ENCODE measurements at regions not wholly inside any gene's neighbourhood (a gene's known extent, or its start where the extent isn't known, plus 50 kb on each side); places are given as distances from the start of the nearest gene placed in this dataset.
"Not testable (repeated sequence)": the region's sequence is repeated elsewhere in the genome, so short reads cannot be mapped to it uniquely, and the experiment has no call there.

- DNase-seq (ENCODE audit: low spot score), result no peak
Observed at GRCh38 chr1:189656628-189657530, 820.8 kb downstream of the BRINP3 start.

DNA sequence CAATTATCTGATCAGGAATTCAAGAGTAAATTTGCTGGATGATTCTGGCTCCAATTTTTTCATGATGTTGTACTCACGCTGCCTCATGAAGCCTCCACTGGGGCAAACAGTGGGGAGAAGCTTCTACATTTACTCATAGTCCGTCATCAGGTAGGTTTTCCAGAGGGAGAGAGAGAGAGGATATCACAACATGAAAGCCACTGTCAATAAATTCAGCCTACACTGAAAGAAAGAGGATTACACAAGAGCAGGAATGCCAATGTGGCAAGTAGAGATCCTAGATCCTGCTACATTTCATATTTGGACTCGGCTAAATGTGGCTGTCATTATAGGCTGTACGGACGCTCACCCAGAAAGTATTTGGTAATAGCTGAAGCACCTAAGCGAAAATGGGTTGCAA lies 819.9 kb downstream of the BRINP3 start:
- DNase-seq (ENCODE audit: low spot score), result no peak

- no peak for DNase-seq (ENCODE audit: low spot score)
Observed at GRCh38 chr1:189658381-189658780, 819.3 kb downstream of the BRINP3 start.

GRCh38 chr1:189659731-189660130 lies 817.9 kb downstream of the BRINP3 start:
- DNase-seq (ENCODE audit: low spot score), result no peak

GRCh38 chr1:189662190-189662589 lies 815.5 kb downstream of the BRINP3 start:
- DNase-seq (ENCODE audit: low spot score), result no peak

DNA sequence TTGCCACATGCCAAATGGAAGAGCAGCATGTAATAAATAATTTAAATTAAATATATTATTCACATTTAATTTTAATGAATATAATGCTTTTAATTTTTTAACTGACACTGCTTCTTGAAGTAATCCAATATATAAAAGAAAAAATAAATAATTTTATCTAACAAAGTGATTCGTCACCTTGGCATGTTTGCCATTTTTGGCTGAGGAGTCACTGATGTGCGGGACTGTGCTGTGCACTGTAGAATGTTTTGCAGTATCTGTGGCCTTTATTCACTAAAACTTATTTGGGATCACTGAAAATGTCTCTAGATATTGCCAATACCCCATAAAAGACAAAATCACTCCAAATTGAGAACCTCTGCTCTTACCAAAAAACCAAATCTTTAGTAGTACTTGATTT lies 807.8 kb downstream of the BRINP3 start:
- no peak for DNase-seq (ENCODE audit: low spot score)

- DNase-seq (ENCODE audit: low spot score), result no peak
Observed at GRCh38 chr1:189673217-189673616, 804.4 kb downstream of the BRINP3 start.

DNA sequence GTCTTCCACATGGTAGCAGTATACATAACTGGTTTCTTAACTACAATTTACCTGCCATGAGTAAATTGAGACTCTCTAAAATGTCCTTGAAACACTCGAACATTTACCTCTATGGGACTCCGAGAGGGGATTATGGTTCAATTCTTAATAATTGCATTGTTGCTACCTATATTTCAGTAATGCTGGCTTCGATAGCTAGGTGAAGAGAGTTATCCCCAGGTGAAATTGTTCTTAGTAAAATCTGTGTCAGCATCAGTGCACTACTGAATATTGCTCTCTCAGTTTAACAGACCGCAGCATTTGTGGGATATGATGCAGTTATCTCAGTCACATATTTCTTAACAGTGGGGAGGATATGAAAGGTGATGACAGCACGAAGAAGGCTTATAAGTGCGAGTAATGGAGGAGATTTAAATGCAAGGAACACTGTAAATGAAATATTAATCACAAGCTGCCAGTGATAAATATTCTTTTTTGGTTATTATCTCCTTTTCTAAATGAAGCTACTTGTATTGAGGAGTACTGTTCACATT lies 801.9 kb downstream of the BRINP3 start:
- no peak for DNase-seq (ENCODE audit: low spot score)

DNA sequence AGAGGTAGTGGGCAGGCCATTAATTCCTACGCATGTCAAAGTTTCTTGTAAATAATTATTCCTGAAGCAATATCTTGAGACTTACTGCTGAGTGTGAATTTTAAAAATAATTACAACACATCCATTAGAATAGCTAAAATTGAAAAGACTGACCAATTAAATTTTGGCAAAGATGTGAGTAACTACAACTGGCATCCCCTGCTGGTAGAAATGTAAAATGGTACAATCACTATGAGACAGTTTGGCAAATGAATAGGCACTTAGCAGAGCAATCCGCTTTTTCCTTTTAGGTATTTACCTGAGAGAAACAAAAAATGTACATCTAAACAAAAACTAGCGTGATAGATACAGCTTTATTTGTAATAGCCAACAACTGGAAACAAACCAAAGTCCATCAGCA lies 798.9 kb downstream of the BRINP3 start:
- no peak for DNase-seq (ENCODE audit: low spot score)

GRCh38 chr1:189681252-189681919 lies 796.3 kb downstream of the BRINP3 start:
- no peak for DNase-seq (ENCODE audit: low spot score)

- DNase-seq (ENCODE audit: low spot score), result no peak
Observed at GRCh38 chr1:189682591-189682990, 795.1 kb downstream of the BRINP3 start.

DNA sequence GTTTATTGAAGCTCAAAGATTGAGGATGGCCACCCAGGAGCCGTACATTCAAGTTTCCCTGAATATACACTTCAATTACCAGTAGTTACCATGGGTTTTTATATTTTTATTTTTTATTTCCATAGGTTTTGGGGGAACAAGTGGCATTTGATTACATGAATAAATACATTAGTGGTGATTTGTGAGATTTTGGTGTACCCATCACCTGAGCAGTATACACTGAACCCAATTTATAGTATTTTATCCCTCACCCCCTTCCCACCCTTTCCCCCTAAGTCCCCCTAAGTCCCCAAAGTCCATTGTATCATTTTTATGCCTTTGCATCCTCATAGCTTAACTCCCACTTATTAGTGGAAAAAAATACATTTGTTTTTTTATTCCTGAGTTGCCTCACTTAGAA lies 791.4 kb downstream of the BRINP3 start:
- DNase-seq (ENCODE audit: low spot score), result no peak

DNA sequence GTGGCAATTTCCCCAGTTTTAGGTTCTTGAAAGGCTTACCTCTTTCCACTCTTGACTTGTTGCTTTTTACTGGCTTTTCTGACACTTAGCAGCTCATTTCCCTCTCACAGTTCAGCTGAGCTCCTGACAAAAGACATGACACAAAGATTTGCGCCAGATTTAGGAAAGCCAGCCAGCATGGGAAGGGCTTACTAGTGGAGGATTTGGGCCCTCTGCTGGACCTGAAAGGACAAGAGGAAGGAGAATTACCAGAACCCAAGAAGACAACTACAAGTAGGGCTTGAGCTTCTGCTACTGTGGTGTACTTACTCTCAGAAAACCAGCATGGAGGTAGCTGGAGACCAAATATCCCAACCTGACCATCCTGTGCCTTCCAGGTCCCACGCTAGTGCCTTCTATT lies 784.5 kb downstream of the BRINP3 start:
- no peak for DNase-seq (ENCODE audit: low spot score)

DNA sequence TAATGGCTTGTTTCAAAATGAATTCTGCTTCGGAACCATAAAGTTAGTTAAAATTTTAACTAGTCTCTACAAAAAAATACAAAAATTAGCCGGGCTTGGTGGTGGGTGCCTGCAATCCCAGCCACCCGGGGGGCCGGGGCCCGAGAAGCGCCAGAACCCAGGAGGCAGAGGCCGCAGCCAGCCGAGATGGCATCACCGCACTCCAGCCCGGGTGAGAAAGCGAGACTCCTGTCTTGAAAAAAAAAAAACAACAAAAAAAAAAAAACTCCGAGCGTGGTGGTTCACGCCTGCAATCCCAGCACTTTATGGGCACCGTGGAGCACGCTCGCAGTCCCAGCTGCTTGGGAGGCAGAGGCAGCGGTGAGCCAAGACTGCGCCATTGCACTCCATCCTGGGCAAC lies 781.4 kb downstream of the BRINP3 start:
- no peak for DNase-seq (ENCODE audit: low spot score)

- DNase-seq (ENCODE audit: low spot score), result no peak
Observed at GRCh38 chr1:189697113-189697512, 780.6 kb downstream of the BRINP3 start.

- no peak for DNase-seq (ENCODE audit: low spot score)
Observed at GRCh38 chr1:189701606-189702005, 776.1 kb downstream of the BRINP3 start.

- no peak for DNase-seq (ENCODE audit: low spot score)
Observed at GRCh38 chr1:189706594-189706993, 771.1 kb downstream of the BRINP3 start.

GRCh38 chr1:189708674-189709073 lies 769.0 kb downstream of the BRINP3 start:
- no peak for DNase-seq (ENCODE audit: low spot score)

DNA sequence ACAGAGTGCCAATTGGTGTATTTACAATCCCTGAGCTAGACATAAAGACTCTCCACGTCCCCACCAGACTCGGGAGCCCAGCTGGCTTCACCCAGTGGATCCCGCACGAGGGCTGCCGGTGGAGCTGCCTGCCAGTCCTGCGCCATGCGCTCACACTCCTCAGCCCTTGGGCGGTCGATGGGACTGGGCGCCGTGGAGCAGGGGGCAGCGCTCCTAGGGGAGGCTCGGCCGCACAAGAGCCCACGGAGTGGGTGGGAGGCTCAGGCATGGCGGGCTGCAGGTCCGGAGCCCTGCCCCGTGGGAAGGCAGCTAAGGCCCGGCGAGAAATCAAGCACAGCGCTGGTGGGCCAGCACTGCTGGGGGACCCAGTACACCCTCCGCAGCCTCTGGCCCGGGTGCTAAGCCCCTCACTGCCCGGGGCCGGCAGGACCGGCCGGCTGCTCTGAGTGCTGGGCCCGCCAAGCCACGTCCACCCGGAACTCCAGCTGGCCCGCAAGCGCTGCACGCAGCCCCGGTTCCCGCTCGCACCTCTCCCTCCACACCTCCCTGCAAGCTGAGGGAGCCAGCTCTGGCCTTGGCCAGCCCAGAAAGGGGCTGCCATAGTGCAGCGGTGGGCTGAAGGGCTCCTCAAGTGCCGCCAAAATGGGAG lies 759.4 kb downstream of the BRINP3 start:
- DNase-seq (ENCODE audit: low spot score), result not testable (repeated sequence)

DNA sequence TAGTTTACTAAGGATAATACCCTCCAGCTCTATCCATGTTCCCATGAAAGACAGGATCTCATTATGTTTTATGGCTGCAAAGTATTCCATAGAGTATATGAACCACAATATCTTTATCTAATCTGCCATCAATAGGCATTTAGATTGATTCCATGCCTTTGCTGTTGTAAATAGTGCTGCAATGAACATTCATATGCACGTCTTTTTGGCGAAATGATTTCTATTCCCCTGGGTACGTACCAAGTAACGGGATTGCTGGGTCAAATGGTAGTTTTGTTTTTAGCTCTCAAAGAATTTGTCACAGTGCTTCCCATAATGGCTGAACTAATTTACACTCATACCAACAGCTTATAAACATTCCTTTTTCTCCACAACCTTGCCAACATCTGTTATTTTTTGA lies 750.9 kb downstream of the BRINP3 start:
- DNase-seq (ENCODE audit: low spot score), result no peak

DNA sequence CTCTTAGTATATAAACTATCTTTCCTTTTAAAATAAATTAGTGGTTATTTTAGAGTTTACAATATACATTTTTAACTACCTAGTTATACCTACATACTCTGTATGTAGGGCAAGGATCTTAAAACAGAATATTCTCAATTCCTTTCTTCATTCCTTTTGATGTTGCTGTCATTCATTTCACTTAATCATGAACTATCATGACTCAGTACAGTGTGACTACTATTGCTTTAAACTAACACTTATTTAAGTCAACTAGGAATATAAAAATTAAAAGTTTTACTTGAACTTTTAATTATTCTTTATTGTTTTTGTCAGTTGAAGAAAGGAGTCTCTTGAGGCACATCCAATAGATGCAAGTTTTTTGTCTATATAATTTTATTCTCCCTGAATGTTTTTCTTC lies 726.4 kb downstream of the BRINP3 start:
- no peak for DNase-seq (ENCODE audit: low spot score)

DNA sequence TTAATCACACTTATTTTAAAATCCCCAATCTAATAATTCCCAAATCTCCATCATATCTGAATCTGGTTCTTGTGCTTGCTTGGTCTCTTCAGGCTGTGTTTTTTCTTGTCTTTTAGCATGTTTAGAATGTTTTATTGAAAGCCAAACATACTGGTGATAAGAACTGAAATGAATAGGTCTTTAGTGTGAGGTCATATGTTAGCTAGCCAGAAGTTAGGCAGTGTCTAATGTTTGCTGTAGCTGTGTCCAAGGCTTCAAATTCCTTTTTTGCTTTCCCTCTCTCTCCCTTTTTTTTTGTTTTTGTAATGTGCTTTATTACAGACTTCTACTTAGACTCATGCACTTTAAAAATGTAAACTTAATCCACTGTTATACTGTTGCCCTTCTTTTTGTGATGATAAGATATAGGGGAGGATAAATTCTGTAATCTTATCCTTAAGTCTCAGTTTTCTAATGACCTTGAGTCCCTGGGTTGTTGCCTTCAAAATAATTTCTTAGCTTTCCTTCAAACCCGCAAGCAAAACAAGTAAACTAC lies 725.1 kb downstream of the BRINP3 start:
- no peak for DNase-seq (ENCODE audit: low spot score)
